IMR-90 (cell line): ENCODE measurements at regions not wholly inside any gene's neighbourhood (a gene's known extent, or its start where the extent isn't known, plus 50 kb on each side); places are given as distances from the start of the nearest gene placed in this dataset.

ENCODE experiments used
- ATAC-seq: fragments of 200-7000 bp; cut with Tn5 transposase; 2 replicates; pipeline ENCODE4 v1.9.1; 2020; ENCODE audit warnings: low read depth, mild to moderate bottlenecking, moderate library complexity
- BruUV-seq: library from RNA; stranded (reverse); fragments of 400-500 nt; replicated peaks from 2 replicates; lab custom pipeline; 2021; lab: Mats Ljungman, UMichigan
- CTCF ChIA-PET: fragments of 300-600 bp; formaldehyde crosslinking; extraction: SDS; loops from one replicate; lab custom pipeline; 2021; ENCODE audit warnings: antibody characterized with exemption; lab: Yijun Ruan, JAX
- POLR2A ChIA-PET: fragments of 300-600 bp; sonication (Branson Sonifier 250); formaldehyde crosslinking; loops from one replicate; lab custom pipeline; 2022; ENCODE audit warnings: antibody characterized with exemption; ENCODE audit not compliant: unreplicated experiment; lab: Charles Lee
- DNase-seq: peaks from one replicate; pipeline ENCODE4 v3.0.0; 2013
- H2AFZ ChIP-seq: replicated peaks from 2 replicates; pipeline ENCODE3; 2013; ENCODE audit warnings: low read length, mild to moderate bottlenecking; ENCODE audit not compliant: poor library complexity
- H2AK5ac ChIP-seq: 2 replicates; pipeline ENCODE4 v1.6.1; 2013; ENCODE audit warnings: low read depth, low read length, inconsistent platforms
- H2AK9ac ChIP-seq: replicated peaks from 2 replicates; pipeline ENCODE3; 2013; ENCODE audit warnings: mild to moderate bottlenecking, low read depth, low read length, moderate library complexity; ENCODE audit not compliant: poor library complexity
- H2BK120ac ChIP-seq: 2 replicates; pipeline ENCODE4 v1.6.1; 2013; ENCODE audit warnings: low read depth, low read length, inconsistent platforms
- H2BK15ac ChIP-seq: 3 replicates; pipeline ENCODE4 v1.6.1; 2013; ENCODE audit warnings: low read depth, low read length, inconsistent platforms
- H2BK20ac ChIP-seq: 2 replicates; pipeline ENCODE4 v1.6.1; 2013; ENCODE audit warnings: low read depth, mild to moderate bottlenecking, inconsistent platforms, low read length, moderate library complexity
- H2BK5ac ChIP-seq: 2 replicates; pipeline ENCODE4 v1.6.1; 2013; ENCODE audit warnings: mild to moderate bottlenecking, low read depth, low read length, inconsistent platforms; ENCODE audit not compliant: poor library complexity, severe bottlenecking
- H3K14ac ChIP-seq: replicated peaks from 2 replicates; pipeline ENCODE4 v1.6.1; 2013; ENCODE audit warnings: low read depth, low read length, inconsistent platforms
- H3K18ac ChIP-seq: 2 replicates; pipeline ENCODE4 v1.6.1; 2013; ENCODE audit warnings: low read depth, low read length, control low read depth
- H3K23ac ChIP-seq: 2 replicates; pipeline ENCODE4 v1.6.1; 2013; ENCODE audit warnings: low read depth, low read length, inconsistent platforms
- H3K27ac ChIP-seq: 2 replicates; pipeline ENCODE4 v1.5.1; 2013; ENCODE audit warnings: mild to moderate bottlenecking, control low read depth, low read length; ENCODE audit not compliant: insufficient read depth
- H3K27me3 ChIP-seq: 2 replicates; pipeline ENCODE4 v1.6.1; 2013; ENCODE audit warnings: low read length; ENCODE audit not compliant: control insufficient read depth, insufficient read depth
- H3K36me3 ChIP-seq: 2 replicates; pipeline ENCODE4 v1.6.1; 2013; ENCODE audit warnings: low read length, mixed read lengths; ENCODE audit not compliant: control insufficient read depth, insufficient read depth
- H3K4ac ChIP-seq: 2 replicates; pipeline ENCODE4 v1.6.1; 2013; ENCODE audit warnings: low read depth, low read length, inconsistent platforms
- H3K4me1 ChIP-seq: 2 replicates; pipeline ENCODE4 v1.6.1; 2013; ENCODE audit warnings: low read length, mixed read lengths; ENCODE audit not compliant: control insufficient read depth, insufficient read depth
- H3K4me2 ChIP-seq: 2 replicates; pipeline ENCODE4 v1.6.1; 2013; ENCODE audit warnings: low read depth, mild to moderate bottlenecking, control low read depth, low read length, moderate library complexity
- H3K4me3 ChIP-seq: 2 replicates; pipeline ENCODE4 v1.5.1; 2013; ENCODE audit warnings: low read depth, mild to moderate bottlenecking, control low read depth, low read length, moderate library complexity; ENCODE audit not compliant: insufficient read depth
- H3K56ac ChIP-seq: 2 replicates; pipeline ENCODE4 v1.6.1; 2013; ENCODE audit warnings: low read length, inconsistent platforms; ENCODE audit not compliant: insufficient read depth; ENCODE audit errors: extremely low read depth
- H3K79me1 ChIP-seq, 2 experiments: 2 replicates each; pipeline ENCODE4 v1.6.1; 2013; ENCODE audit warnings: low read length in 2 of 2, inconsistent platforms in 1 of 2, low read depth in 1 of 2
- H3K9ac ChIP-seq: 2 replicates; pipeline ENCODE4 v1.6.1; 2013; ENCODE audit warnings: low read depth, low read length, control low read depth
- H3K9me1 ChIP-seq: 2 replicates; pipeline ENCODE4 v1.6.1; 2013; ENCODE audit warnings: low read length, inconsistent platforms; ENCODE audit not compliant: insufficient read depth
- H3K9me3 ChIP-seq: 2 replicates; pipeline ENCODE4 v1.6.1; 2013; ENCODE audit warnings: low read length; ENCODE audit not compliant: control insufficient read depth, insufficient read depth
- H4K20me1 ChIP-seq: 2 replicates; pipeline ENCODE4 v1.6.1; 2013; ENCODE audit warnings: low read length, inconsistent platforms; ENCODE audit not compliant: insufficient read depth
- H4K5ac ChIP-seq: 2 replicates; pipeline ENCODE4 v1.6.1; 2013; ENCODE audit warnings: mild to moderate bottlenecking, low read depth, low read length, control low read depth
- H4K8ac ChIP-seq, 2 experiments: 2 replicates each; pipeline ENCODE4 v1.6.1; 2013; ENCODE audit warnings: low read depth in 2 of 2, low read length in 2 of 2, control low read depth in 1 of 2, inconsistent platforms in 1 of 2
- H4K91ac ChIP-seq: 2 replicates; pipeline ENCODE4 v1.6.1; 2013; ENCODE audit warnings: low read depth, low read length, inconsistent platforms; ENCODE audit not compliant: insufficient read depth
- ELK1 ChIP-seq: fragments of 150-350 bp; IDR thresholded peaks from 2 replicates; pipeline ENCODE4 v1.6.1; 2016; ENCODE audit warnings: low read depth, mild to moderate bottlenecking, low read length, moderate library complexity, borderline replicate concordance
- WGBS, 2 experiments: methylation state at CpG; one replicate each; pipeline versions ENCODE4 v1.1.5 to v1.1.7; 2013; ENCODE audit warnings: missing lambda C conversion rate in 2 of 2; ENCODE audit not compliant: insufficient read length in 1 of 2; ENCODE audit errors: extremely low coverage in 2 of 2; 5-methylcytosine and 5-hydroxymethylcytosine counted together
- dilution Hi-C: fragments of 300-500 bp; cut with HindIII; formaldehyde crosslinking; loops from one replicate; pipeline ENCODE4 v1.14.3; 2018; ENCODE audit warnings: low sequenced_read_pairs; ENCODE audit not compliant: unreplicated experiment
- in situ Hi-C: fragments of 300-500 bp; cut with MboI; formaldehyde crosslinking; loops from 3 replicates; pipeline ENCODE4 v1.14.3; 2019; ENCODE audit warnings: low sequenced_read_pairs, inconsistent platforms, mixed read lengths
- intact Hi-C: fragments of 100-400 bp; cut with micrococcal nuclease; formaldehyde crosslinking; loops from 2 replicates; pipeline ENCODE4 v1.10.0; 2022

GRCh38 chr16:58820411-58820810 is 86.3 kb upstream of the GOT2 start:
- Histone ChIP-seq H3K27ac (no peak overlapping the region), H2BK120ac (no peak overlapping the region), H3K9me1 (no peaks in the 10 kb centered on the region), H3K9ac (no peak overlapping the region), H3K18ac (no peak overlapping the region), H2BK20ac (no peak overlapping the region), H3K23ac (no peak overlapping the region), H4K91ac (no peak overlapping the region), H2AK9ac (no peak overlapping the region), H4K5ac (no peak overlapping the region), H3K4me3 (no peak overlapping the region), H3K36me3 (no peaks in the 10 kb centered on the region), H3K27me3 (no peaks in the 10 kb centered on the region), H3K14ac (no peak overlapping the region), H3K4ac (no peak overlapping the region), H3K4me2 (no peak overlapping the region), H4K20me1 (no peaks in the 10 kb centered on the region), H2AK5ac (no peak overlapping the region), H3K56ac (no peak overlapping the region), H2BK15ac (no peak overlapping the region), H4K8ac (no peak overlapping the region), H2AFZ (no peak overlapping the region), H3K9me3 (no peaks in the 10 kb centered on the region), H3K79me1 (no peaks in the 10 kb centered on the region), H3K4me1 (no peaks in the 10 kb centered on the region), H2BK5ac (no peak overlapping the region)
- no TSS peak for BruUV-seq
- ChIA-PET CTCF (no interaction called here), POLR2A (no interaction called here)
- TF ChIP-seq ELK1: no peak
- dilution Hi-C loops: no loop called here
- no CpG with 5 or more reads among the region's 1 CpG for WGBS, 2 experiments
- no peak for ATAC-seq
- in situ Hi-C loops: no loop called here
- no peak for DNase-seq
- intact Hi-C loops: no loop called here
